HG02798 (cell line): ENCODE measurements at regions not wholly inside any gene's neighbourhood (a gene's known extent, or its start where the extent isn't known, plus 50 kb on each side); places are given as distances from the start of the nearest gene placed in this dataset.

Experiments used
- ATAC-seq: cut with Tn5 transposase; IDR thresholded peaks from one replicate; pipeline ENCODE4 v1.9.1; 2021; ENCODE audit warnings: mild to moderate bottlenecking; ENCODE audit not compliant: unreplicated experiment, poor library complexity

DNA sequence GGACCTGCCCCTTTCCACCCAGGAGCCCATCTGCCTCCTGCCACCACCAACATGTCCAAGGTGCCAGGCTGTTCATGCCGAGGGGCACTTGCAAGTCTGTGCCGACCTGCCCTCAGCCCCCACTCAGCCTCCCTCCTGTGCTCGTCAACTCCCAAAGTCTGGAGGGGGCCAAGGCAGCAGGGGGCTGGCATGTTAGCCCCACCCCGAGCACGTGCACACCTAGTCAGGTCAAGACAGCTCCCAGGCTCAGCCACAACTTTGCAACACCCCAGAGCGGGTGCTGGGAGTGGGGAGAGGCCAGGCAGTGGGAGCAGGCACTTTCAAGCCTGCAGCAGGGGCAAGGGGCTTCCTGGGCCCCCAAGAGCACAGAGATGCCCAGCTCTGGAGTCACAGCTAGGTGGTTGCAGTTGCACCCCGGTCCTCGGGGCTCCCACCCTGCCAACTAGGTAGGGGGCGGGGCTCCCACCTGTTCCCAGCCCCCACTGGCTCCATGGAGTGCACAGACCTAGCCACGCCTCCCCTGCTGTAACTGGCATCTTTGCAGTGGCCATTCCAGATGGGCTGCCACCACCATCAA lies 272.5 kb downstream of the CETN3 start:
- ATAC-seq: no peak

DNA sequence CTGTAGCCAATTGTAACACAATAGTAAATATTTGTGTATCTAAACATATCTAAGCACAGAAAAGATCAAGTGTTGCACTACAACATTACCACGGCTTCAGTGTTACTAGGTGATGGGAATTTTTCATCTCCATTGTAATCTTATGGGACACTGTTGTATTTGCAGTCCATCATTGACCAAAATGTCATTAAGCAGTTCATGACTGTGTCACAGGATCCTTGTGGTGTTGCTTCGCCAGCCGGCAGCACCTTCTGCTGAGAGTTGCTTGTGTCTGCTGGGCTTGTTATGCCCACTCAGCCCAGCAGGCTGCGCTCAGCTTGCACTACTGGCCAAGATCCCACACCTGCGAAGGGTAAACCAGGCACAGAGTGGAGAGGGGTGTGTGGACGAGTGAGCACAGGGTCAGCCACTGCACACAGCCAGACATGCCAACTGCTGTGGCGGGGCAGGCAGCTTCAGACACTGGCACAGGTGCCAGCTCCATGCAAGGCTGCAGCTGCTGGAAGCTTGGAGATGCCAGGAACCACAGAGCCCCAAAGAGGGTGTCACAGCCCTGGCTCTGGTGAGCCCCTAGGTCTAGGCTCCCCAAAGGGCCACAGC lies 273.7 kb downstream of the CETN3 start:
- peak; percentile 45 for ATAC-seq

DNA sequence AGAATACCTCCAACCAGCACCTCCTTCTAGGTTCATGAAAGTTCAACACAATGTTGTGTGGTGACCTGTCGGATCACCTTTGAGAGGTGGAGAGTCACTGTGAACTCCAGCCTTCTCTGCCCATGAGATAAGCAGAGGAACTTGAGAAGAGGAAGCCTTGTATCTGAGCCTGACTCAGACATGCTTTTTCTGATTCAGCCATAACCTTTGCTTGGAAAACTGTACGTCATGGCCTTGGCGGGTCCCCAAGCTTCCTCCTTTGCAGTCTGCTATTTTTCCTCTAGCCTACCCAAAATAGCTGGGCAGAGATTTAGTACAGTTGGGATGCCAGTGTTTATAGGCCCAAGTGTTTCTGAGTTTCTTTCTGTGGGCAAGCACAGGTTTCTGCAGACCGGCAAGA lies 274.7 kb downstream of the CETN3 start:
- no peak for ATAC-seq

DNA sequence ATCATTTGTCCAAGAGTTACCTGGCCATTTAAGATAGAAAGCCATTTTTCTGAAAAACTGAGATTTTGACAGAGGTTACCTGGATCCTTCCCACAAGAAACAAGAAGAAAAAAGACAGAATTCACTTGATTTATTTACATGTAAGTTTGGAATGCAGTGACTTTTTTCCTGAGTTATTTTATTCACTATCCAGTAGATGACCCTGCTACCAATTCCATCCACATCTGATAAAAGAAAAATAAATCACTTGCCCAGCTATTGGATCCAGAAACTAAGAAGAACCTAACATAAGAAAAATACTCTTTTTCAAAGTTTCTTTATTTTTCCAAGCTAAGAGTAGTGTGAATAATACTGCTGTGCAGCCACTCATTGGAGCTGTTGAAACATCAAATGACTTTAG lies 275.2 kb downstream of the CETN3 start:
- ATAC-seq: no peak

DNA sequence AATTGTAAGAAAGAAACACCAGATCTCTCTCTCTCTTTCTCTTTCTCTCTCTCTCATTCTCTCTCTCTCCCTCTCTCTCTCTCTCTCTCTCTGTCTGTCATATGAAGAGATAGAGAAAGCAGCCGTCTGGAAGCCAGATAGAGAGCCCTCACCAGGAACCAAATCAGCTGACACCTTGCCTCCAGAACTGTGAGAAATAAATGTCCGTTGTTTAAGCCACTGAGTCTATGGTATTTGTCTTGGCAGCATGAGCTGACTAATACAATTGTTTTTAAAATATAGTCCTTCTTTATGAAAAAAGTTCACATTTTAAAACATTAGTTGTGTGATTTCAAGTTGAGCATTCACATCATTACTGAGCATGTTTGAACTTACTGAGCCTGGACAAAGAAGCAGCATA lies 275.6 kb downstream of the CETN3 start:
- no peak for ATAC-seq

DNA sequence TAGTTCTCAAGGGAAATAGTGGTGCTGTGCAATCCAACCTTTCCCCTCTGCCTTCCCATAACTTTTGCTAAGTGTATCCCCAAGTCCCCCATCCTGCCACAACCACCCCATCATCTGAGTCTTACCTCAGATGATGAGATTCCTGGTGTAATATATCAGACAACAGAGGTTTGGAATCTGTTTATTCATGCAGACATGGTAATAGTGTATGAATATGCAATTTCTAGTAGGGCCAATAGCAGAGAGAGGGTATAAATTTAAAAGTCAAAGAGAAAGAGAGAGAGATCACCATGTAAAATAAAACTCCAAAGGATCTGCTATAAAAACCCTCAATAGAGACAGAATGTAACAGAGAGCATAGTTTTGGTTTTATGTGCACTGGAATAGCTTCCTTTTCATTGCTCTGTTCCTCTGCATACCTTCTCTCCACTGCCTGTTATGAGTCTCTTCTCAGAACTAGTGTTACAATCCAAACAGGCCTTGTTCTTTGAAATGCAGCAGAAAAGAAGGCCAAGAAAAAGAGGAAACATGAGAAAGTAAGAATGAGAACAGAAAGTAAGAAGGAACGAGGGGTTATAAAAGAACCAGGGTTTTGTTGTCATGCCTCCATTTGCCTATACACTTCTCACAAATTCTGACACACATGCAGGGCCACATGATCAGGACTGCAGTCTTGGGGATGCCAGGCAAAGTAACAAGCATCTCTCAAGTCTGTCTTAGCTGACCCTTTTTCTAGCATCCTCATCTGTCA lies 278.0 kb downstream of the CETN3 start:
- peak; percentile 68 for ATAC-seq

DNA sequence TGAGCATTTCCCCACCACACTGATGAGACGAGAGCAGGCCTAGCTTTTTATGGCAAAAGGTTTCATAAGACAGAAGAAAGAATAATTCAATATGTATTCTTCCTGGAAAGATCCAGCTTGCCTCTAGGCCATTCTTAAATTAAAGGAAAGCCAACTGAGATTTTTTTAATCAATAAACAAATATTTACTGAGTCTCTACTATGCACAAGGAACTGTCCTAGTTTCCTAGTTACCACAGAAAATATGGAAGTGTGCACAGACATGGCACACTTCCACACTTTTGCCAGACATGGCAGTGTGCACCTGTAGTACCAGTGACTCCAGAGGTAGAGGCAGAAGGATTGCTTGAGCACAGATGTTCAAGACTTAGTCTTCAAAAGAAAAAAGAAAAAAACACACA lies 281.0 kb downstream of the CETN3 start:
- no peak for ATAC-seq

DNA sequence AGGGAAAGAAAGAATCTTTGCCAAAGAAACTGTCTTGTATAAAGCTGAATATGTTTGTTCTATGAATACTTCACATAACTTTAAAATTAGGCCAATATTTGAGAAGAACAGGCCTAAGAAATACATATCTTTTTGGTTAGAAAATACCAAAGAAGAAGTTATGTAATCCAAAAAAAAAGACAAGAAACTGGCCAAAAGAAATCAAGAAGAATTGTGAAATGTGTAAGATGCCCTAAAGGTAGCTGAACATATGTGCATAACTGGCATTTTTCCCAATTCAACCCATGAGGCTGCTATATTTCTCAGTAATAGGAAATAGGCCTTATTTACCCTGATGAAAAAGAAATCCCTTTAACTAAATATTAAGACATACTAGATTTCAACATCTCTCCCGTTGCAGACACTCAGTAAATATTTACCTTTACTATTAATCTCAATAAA lies 290.0 kb downstream of the CETN3 start:
- no peak for ATAC-seq

DNA sequence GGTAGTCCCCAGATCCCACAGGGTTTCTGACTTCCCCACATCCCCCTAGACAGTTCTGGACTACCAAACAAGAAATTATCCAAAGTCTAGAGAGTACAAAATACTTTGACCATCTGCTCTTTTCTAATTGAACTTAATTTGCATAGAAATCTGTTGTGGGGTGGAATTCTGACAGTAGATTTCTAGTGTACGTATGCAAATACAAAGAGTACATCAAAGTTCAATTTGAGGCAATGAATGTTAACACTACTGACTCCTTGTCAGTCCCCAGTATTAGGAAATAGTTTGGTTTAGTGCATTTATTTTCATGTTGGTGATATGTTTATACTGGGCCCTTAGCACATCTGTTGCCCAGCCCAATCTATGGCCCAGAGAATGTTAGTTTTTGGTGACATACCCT lies 292.6 kb downstream of the CETN3 start:
- no peak for ATAC-seq

DNA sequence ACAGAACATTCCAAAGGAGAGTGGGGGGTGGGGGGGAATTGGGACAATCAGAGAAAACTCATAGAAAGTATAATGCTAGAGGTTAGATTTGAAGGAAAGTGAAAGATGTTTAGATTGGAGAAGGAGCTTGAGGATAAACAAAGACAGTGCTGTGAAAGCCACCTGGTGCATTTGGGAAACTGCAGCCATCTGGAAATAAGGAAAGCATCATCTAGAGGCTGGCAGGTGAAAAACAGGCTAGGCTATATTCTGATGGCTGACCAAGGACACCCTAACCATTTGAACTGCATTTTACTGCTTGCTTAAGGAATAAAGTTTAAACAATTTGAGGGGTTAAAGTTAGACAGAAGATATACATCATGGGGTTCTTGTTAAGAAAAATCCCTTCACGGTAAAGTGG lies 296.4 kb downstream of the CETN3 start:
- no peak for ATAC-seq

DNA sequence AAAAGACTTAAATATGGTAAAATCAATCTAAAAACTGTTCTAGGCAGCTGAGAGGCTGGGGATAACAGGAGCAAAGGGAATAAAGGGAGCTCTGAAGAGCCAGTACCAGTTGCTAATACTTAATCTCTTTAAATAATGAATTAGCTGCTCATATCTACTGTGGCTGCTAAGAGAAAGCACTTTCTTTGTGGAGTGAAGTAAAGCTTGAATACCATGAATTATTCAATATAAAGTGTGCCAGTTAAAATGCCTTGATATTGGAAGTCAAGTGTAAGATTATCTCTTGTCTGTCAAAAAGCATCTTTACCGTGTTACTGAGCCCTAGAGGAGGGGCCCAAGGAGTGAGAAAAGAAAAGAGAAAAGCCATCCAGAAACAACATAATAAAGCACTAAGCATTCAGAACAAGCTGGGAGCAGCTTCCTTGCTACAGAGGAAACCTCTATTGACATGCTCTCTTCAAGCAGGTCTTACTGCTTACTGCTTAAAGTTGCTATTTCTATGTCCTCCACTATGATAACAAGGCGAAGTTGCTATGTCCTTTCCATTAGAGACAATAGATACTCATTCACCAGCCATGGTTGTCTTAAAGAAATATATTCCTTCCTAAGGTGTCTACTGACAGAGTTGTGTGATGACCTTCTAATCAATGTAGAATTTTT lies 297.4 kb downstream of the CETN3 start:
- ATAC-seq: no peak

DNA sequence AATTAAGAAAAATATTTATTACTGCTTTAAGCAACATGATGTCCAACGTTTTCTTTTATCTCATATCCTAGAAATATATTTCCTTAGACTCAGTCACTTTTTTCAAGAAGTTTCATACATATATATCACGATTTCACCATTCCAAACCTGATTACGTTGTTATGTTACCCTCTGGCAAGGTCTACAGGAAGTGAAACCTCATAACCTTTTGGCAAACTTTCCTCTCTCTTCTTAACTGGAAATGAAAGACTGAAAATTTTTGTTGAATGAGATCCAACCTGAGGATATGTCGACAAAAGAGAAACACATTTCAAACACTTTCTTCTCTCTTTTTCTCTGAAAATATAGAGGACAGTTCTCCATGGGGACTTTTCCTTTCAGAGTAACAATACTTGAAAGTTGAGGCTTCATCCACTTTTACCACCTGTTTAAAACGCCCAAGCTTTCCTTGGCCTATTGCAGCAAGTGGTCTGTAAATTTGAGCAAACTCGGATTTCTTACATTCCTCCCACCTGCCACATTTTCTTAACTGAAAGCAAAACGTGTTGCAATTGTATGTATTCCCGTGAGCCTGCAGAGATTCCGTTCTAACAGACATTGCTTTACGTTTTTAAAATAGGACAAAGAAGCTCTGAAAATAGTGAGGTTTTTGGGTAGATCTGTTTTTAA lies 298.1 kb downstream of the CETN3 start:
- ATAC-seq: no peak

DNA sequence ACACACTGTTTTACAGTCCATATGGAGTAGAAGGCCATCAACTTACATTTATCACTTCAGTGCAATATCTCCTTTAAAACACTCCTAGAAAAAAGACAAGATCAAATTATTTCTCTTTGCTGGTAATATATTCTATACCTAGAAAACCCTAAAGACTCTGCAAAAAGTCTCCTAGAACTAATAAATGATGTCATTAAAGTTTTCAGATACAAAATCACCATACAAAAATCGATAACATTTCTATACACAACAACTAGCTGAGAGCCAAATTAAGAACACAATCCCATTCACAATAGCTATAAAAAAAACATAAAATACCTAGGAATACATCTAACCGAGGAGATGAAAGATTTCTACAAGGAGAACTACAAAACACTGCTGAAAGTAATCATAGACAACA lies 300.3 kb downstream of the CETN3 start:
- ATAC-seq: no peak

DNA sequence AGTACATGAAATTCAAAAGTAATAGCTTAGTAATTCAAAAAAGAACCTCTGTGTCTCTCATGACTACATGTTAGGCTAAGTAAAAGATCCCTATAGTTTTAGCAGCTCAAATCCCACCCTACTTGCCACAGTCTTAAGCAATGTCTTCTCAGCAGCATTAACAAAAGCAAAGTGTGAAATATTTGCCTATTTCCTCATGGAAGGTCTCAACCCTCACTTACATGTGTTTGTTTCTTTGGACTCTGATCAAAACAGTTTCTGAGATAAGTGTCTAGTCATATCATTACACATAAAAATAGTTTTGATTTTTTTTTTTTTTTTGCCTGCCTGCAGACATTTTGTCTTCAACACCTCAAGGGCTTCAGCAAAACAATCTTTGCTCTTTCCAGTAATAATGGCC lies 310.5 kb downstream of the CETN3 start:
- ATAC-seq: no peak

DNA sequence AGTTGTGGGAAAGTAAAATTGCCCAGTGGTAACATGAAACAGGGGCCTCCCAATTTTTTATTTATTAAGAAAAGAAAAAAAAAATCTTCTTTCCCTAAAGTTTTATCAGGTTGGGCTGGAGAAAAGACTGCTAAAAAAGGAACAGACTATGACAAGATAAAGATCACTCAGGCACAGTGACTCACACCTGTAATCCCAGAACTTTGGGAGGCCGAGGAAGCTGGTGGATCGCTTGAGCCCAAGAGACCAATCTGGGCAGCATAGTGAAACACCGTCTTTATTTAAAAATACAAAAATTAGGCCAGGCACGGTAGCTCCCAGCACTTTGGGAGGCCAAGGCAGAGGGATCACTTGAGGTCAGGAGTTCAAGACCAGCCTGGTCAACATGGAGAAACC lies 312.5 kb downstream of the CETN3 start:
- ATAC-seq: no peak

DNA sequence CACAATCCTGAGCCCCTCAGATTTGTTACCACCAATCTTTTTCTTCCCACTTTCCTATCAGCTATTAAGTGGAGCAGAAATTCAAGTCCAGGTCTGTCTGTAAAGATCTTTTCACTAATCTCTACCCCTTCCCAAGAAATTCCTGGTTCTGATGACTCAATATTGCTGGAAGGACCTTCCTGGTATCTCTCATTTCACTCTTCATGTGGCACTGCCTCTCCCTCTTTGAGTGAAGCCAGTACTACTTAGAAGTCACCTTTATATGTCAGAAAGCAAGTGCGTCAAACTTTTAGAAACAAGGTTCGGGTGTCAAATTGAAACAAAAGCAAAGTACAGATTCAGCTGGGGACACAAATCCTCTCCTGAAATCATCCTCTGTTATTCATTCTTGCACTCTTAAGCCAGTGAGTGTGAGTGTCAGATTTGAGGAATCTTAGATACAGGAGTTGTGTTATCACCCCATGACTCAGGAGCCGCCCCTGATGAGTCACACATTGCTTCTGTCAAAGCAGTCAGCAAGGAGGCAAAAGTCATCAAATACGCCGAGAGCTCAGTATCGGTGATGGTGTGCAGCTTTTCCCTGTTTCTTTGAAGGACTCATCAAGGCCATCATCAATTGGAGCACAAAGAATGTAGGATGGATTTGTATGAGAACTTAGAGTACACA lies 313.0 kb downstream of the CETN3 start:
- ATAC-seq: no peak

DNA sequence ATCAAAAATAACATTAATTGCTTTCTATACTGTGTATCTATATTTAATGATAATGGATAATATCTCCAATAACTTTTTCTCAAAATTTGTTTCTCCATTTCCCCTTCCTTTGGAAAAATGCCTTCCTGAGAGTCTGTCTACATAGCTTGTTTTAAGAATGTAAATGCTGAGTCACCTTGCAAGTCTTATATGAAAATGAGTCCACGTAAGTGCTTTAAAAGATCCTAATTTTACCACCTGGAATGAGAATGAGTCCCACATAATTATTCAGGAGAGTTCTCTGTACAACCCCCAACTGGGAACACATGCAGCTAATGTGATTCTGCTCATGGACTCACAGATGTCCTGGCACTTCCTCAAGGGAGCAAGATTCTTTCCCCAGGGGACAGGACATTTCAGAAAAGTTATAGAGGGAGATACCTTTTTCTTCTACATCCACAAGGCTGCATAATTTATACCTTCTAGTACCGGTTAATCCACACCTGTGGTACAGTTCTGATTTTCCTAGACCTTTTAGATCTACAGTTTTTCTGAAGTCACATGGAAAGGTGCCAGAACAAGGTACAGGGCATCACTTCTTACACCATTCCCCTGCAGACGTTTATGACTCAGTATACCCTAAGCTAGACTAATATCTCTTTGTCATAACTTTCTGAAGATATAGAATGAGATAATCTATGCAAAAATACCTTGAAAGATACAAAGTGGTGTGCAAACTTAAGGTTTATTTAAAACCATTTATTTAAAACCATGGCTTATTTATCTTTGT lies 314.1 kb downstream of the CETN3 start:
- no peak for ATAC-seq

DNA sequence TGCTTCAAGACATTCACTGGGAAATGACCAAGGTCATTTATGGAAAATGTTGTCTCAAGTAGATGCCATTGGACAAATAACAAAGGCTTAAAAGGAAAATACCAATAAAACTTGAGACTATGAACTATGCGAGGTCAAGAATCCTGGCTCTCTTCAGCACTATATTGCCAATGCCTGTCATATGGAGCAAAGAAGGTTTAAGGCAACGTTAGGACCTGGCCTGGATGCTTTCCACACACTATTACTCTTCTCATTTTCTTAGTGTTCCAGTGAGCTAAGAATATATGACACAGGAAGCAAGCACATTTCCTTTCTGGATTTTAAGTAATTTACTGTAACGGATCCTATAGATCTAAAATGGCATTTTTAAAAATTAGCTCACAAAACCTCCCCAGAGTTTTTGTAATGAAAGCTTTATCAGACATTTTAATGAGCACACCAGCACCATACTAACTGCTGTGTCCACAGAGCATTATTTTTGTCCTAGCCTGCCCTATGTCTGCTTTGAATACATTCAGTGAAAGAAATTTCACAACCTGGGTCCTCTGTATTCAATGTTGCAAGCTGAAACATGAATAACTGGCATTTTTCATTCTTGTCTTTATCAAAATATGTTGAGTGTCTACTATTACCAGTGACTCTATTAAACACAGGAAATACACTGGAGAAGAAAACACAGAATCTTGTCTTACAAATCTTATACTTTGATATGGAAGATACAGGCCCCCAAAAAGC lies 315.6 kb downstream of the CETN3 start:
- ATAC-seq: no peak

DNA sequence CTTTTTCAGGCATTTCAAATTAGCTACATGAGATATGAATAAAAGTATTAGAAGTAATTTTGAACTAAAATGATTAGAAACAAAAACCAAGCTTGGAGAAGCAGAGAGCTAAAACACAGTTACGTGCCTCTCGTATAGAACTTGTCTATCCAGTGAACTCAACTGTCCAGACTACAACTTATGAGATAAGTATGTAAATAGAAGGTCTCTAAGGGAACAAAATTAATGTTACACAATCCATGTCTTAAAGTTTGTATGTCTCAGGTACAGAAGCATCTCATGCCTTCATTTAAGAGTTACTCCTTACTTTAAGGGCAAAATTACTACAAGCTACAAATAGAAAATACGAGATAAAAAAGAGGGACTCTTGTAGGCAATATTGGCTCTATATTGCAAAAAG lies 316.8 kb downstream of the CETN3 start:
- no peak for ATAC-seq
